Neuronal stem cell (in vitro differentiated cells): ENCODE measurements at regions not wholly inside any gene's neighbourhood (a gene's known extent, or its start where the extent isn't known, plus 50 kb on each side); places are given as distances from the start of the nearest gene placed in this dataset.

Experiments used
- DNase-seq: peaks from one replicate; pipeline ENCODE4 v3.0.0-alpha.2; 2013; ENCODE audit warnings: low spot score
- H2AFZ ChIP-seq: one replicate; pipeline ENCODE4 v1.6.1; 2013; ENCODE audit warnings: mild to moderate bottlenecking, low read length, inconsistent platforms
- H2AK5ac ChIP-seq: 2 replicates; pipeline ENCODE4 v1.6.1; 2013; ENCODE audit warnings: low read depth, mild to moderate bottlenecking, inconsistent platforms, low read length, moderate library complexity, mixed read lengths
- H2BK120ac ChIP-seq: 2 replicates; pipeline ENCODE4 v1.6.1; 2013; ENCODE audit warnings: low read depth, mild to moderate bottlenecking, inconsistent platforms, low read length, moderate library complexity, mixed read lengths
- H2BK12ac ChIP-seq: one replicate; pipeline ENCODE4 v1.6.1; 2013; ENCODE audit warnings: low read length, inconsistent platforms
- H2BK15ac ChIP-seq: 2 replicates; pipeline ENCODE4 v1.6.1; 2013; ENCODE audit warnings: mild to moderate bottlenecking, low read length, inconsistent platforms, mixed read lengths
- H2BK5ac ChIP-seq: one replicate; pipeline ENCODE4 v1.6.1; 2013; ENCODE audit warnings: inconsistent platforms, mild to moderate bottlenecking, low read length, moderate library complexity
- H3K14ac ChIP-seq: one replicate; pipeline ENCODE4 v1.6.1; 2013; ENCODE audit warnings: low read length, inconsistent platforms
- H3K18ac ChIP-seq: 2 replicates; pipeline ENCODE4 v1.6.1; 2013; ENCODE audit warnings: low read length, inconsistent platforms
- H3K23ac ChIP-seq: 2 replicates; pipeline ENCODE4 v1.6.1; 2013; ENCODE audit warnings: low read depth, mild to moderate bottlenecking, mixed read lengths, low read length, inconsistent platforms; ENCODE audit not compliant: poor library complexity
- H3K27ac ChIP-seq: replicated peaks from 3 replicates; pipeline ENCODE4 v1.5.1; 2013; ENCODE audit warnings: low read length, inconsistent platforms
- H3K27me3 ChIP-seq, 3 experiments: 2 replicates each; pipeline ENCODE4 v1.6.1; 2013; ENCODE audit warnings: low read length in 3 of 3, mild to moderate bottlenecking in 2 of 3, inconsistent platforms in 1 of 3, low read depth in 1 of 3, mixed read lengths in 1 of 3, moderate library complexity in 1 of 3; ENCODE audit not compliant: control insufficient read depth in 3 of 3, insufficient read depth in 3 of 3
- H3K36me3 ChIP-seq, 2 donors: replicated peaks in 1 of 2; 2 replicates each; pipeline ENCODE4 v1.6.1; 2013; ENCODE audit warnings: low read length in 2 of 2; ENCODE audit not compliant: control insufficient read depth in 2 of 2, insufficient read depth in 2 of 2
- H3K4ac ChIP-seq: 2 replicates; pipeline ENCODE4 v1.6.1; 2013; ENCODE audit warnings: inconsistent platforms, mild to moderate bottlenecking, low read length, moderate library complexity
- H3K4me1 ChIP-seq, 2 donors: 1 replicate in 1 of 2; 2 replicates in 1 of 2; pipeline ENCODE4 v1.6.1; 2013; ENCODE audit warnings: low read length in 2 of 2, low read depth in 1 of 2; ENCODE audit not compliant: control insufficient read depth in 2 of 2, insufficient read depth in 1 of 2
- H3K4me2 ChIP-seq: one replicate; pipeline ENCODE4 v1.6.1; 2013; ENCODE audit warnings: mild to moderate bottlenecking, low read length, inconsistent platforms; ENCODE audit not compliant: insufficient read depth, poor library complexity, severe bottlenecking
- H3K4me3 ChIP-seq, 2 donors: 2 replicates each; pipeline ENCODE4 v1.5.1; 2013; ENCODE audit warnings: low read length in 2 of 2, mild to moderate bottlenecking in 2 of 2, inconsistent platforms in 1 of 2, moderate library complexity in 1 of 2
- H3K79me1 ChIP-seq: one replicate; pipeline ENCODE4 v1.6.1; 2013; ENCODE audit warnings: low read depth, mild to moderate bottlenecking, inconsistent platforms, low read length, moderate library complexity
- H3K9ac ChIP-seq: one replicate; pipeline ENCODE4 v1.6.1; 2013; ENCODE audit warnings: mild to moderate bottlenecking, low read depth, low read length, inconsistent platforms; ENCODE audit not compliant: poor library complexity
- H3K9me3 ChIP-seq, 2 donors: replicated peaks in 1 of 2; 2 replicates each; pipeline versions ENCODE3 to v1.6.1; 2013; ENCODE audit warnings: low read length in 2 of 2, mild to moderate bottlenecking in 2 of 2, inconsistent platforms in 1 of 2, low read depth in 1 of 2, mixed read lengths in 1 of 2, moderate library complexity in 1 of 2; ENCODE audit not compliant: control insufficient read depth in 2 of 2, insufficient read depth in 1 of 2
- H4K8ac ChIP-seq: one replicate; pipeline ENCODE4 v1.6.1; 2013; ENCODE audit warnings: low read depth, mild to moderate bottlenecking, inconsistent platforms, low read length, moderate library complexity
- H4K91ac ChIP-seq: one replicate; pipeline ENCODE4 v1.6.1; 2013; ENCODE audit warnings: low read length, low read depth, mild to moderate bottlenecking, inconsistent platforms; ENCODE audit not compliant: poor library complexity
- WGBS, 2 donors: extraction: QIAGEN DNeasy Blood & Tissue Kit; methylation state at CpG; one replicate each; pipeline ENCODE4 v1.1.7; 2013; ENCODE audit warnings: missing lambda C conversion rate in 2 of 2, mixed read lengths in 1 of 2; ENCODE audit not compliant: insufficient read length in 2 of 2, insufficient replicate concordance in 1 of 2; ENCODE audit errors: extremely low coverage in 2 of 2; 5-methylcytosine and 5-hydroxymethylcytosine counted together

DNA sequence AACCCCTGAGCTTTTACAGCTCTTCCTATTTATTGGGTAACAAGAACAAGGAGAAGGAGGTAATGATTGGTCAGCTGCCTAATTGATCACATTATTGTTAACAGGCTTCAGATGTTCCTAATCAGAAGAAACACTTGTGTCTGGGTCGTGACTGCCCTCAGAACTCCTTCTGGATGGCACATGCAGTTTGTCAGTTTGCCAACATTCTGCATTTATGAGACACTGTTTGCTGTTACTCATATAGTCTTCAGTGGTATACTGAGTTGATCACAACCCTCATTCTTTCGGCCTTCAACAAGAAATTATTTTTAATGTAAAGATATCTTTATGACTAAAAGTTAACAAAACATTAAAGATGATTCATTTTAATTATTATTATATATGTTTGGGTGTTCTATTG is 95.7 kb upstream of the DOCK10 start:
- no peaks in the 10 kb centered on the region for H3K27me3 ChIP-seq
- no peaks in the 10 kb centered on the region for H3K4me1 ChIP-seq
- H2BK120ac ChIP-seq: no peak overlapping the region
- H3K4me2 ChIP-seq: no peak overlapping the region
- no peak overlapping the region for H3K27ac ChIP-seq
- no peak overlapping the region for H3K4ac ChIP-seq
- H3K36me3 ChIP-seq: no peaks in the 10 kb centered on the region
- no peak overlapping the region for H2AFZ ChIP-seq
- no peak overlapping the region for H2BK15ac ChIP-seq
- no peaks in the 10 kb centered on the region for H3K79me1 ChIP-seq
- no peak overlapping the region for H4K8ac ChIP-seq
- H2BK12ac ChIP-seq: no peak overlapping the region
- WGBS, 2 donors: no CpG with 5 or more reads among the region's 2 CpGs
- no peak for DNase-seq
- no peak overlapping the region for H3K18ac ChIP-seq
- H3K9me3 ChIP-seq: no peaks in the 10 kb centered on the region
- H2AK5ac ChIP-seq: no peak overlapping the region
- H3K14ac ChIP-seq: no peak overlapping the region
- no peak overlapping the region for H3K9ac ChIP-seq
- no peak overlapping the region for H2BK5ac ChIP-seq
- H4K91ac ChIP-seq: no peak overlapping the region
- no peak overlapping the region for H3K23ac ChIP-seq
- no peak overlapping the region for H3K4me3 ChIP-seq

DNA sequence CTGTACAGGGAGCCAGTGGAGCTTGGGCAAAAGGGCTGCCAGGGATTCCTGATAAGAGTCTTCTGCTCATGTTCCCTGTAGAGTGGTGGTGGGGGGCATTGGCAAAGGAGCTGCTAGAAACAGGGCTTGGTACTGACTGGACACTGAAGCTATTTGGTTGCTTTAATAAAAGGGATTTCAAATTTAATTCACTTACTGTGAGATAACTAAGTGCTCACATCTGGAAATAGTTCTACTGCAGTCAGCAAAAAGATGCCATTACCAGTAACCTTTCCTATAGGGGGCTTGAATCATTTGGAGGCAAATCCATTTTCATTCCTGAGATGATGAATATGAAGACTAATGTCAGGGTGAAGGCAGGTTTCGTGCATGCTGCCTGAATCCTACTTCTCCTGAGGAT is 94.3 kb upstream of the DOCK10 start:
- Histone ChIP-seq H3K14ac (no peak overlapping the region), H2BK120ac (no peak overlapping the region), H3K4me1 (no peaks in the 10 kb centered on the region), H3K27me3 (no peaks in the 10 kb centered on the region), H2BK15ac (no peak overlapping the region), H3K23ac (no peak overlapping the region), H2AFZ (no peak overlapping the region), H3K4me2 (no peak overlapping the region), H3K4me3 (no peak overlapping the region), H3K18ac (no peak overlapping the region), H4K8ac (no peak overlapping the region), H3K36me3 (no peaks in the 10 kb centered on the region), H4K91ac (no peak overlapping the region), H3K9me3 (no peaks in the 10 kb centered on the region), H3K9ac (no peak overlapping the region), H3K27ac (no peak overlapping the region), H2BK5ac (no peak overlapping the region), H2BK12ac (no peak overlapping the region), H3K4ac (no peak overlapping the region), H3K79me1 (no peaks in the 10 kb centered on the region), H2AK5ac (no peak overlapping the region)
- WGBS, 2 donors: no CpG with 5 or more reads among the region's 1 CpG
- DNase-seq: no peak

DNA sequence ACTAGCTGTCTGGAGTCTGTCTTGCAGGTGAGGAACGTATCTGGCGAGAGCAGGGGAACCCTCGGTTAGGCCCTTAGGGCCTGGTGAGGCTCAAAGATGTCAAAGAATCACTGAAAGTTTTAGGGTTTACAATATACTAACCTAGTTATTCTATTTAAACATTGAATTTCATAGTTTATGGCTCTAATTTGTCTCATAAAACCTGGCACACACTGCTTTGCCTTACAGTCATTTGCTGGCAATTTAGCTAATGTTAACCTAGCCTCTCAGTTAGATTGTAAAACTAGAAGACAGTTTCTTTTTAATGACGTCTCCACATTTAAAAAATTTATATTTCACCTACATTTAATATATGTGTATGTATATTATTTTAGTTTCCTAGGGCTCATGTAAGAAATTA is 89.6 kb upstream of the DOCK10 start:
- Histone ChIP-seq H2BK15ac (no peak overlapping the region), H3K14ac (no peak overlapping the region), H3K9me3 (no peaks in the 10 kb centered on the region), H4K91ac (no peak overlapping the region), H3K4me3 (no peak overlapping the region), H3K79me1 (no peaks in the 10 kb centered on the region), H3K18ac (no peak overlapping the region), H2BK12ac (no peak overlapping the region), H3K4me2 (no peak overlapping the region), H3K36me3 (no peaks in the 10 kb centered on the region), H2BK120ac (no peak overlapping the region), H3K27ac (no peak overlapping the region), H3K9ac (no peak overlapping the region), H3K4me1 (no peaks in the 10 kb centered on the region), H3K27me3 (no peaks in the 10 kb centered on the region), H4K8ac (no peak overlapping the region), H2BK5ac (no peak overlapping the region), H2AFZ (no peak overlapping the region), H3K23ac (no peak overlapping the region), H3K4ac (no peak overlapping the region), H2AK5ac (no peak overlapping the region)
- no peak for DNase-seq
- no CpG with 5 or more reads among the region's 4 CpGs for WGBS, 2 donors

DNA sequence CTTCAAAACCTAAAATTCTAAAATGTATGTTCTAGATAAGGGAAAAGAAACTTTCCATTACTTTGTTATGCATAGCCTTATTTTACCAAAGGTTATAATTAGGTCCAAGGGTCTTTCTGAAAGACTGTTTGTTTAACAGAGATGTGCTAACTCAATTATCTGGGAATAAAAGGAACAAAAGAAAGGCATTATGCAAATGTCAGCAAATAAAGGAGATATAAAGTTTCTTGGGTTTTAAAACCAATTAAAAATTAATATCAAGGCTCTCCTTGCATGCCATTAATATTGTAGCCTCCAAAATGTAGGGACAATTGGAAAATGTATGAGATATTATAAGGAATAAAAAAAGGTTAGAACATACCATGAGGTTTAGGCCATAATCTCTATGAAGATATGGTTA is 87.8 kb upstream of the DOCK10 start:
- Histone ChIP-seq H3K36me3 (no peaks in the 10 kb centered on the region), H2BK12ac (no peak overlapping the region)

More for the DNA sequence above, 87.8 kb upstream of the DOCK10 start:
- no peak overlapping the region for H3K4ac ChIP-seq
- H2BK5ac ChIP-seq: no peak overlapping the region
- H3K4me3 ChIP-seq: no peak overlapping the region
- H3K18ac ChIP-seq: no peak overlapping the region
- no peaks in the 10 kb centered on the region for H3K4me1 ChIP-seq
- no peak overlapping the region for H4K91ac ChIP-seq
- no peak overlapping the region for H2AFZ ChIP-seq
- H4K8ac ChIP-seq: no peak overlapping the region
- no peak overlapping the region for H2BK120ac ChIP-seq
- no peaks in the 10 kb centered on the region for H3K9me3 ChIP-seq
- no peak overlapping the region for H3K4me2 ChIP-seq
- no peak overlapping the region for H3K14ac ChIP-seq
- H3K27me3 ChIP-seq: no peaks in the 10 kb centered on the region
- H2BK15ac ChIP-seq: no peak overlapping the region
- no peaks in the 10 kb centered on the region for H3K79me1 ChIP-seq
- no peak overlapping the region for H3K9ac ChIP-seq
- no peak overlapping the region for H2AK5ac ChIP-seq
- H3K27ac ChIP-seq: no peak overlapping the region
- no peak for DNase-seq
- H3K23ac ChIP-seq: no peak overlapping the region
